Endothelial cell of umbilical vein (primary cell): ENCODE measurements at regions not wholly inside any gene's neighbourhood (a gene's known extent, or its start where the extent isn't known, plus 50 kb on each side); places are given as distances from the start of the nearest gene placed in this dataset.

Source experiments
- BruUV-seq: library from RNA; stranded (reverse); fragments of 400-500 nt; replicated peaks from 2 replicates; lab custom pipeline; 2021; lab: Mats Ljungman, UMichigan
- CTCF ChIA-PET: fragments of 300-600, 350-600 bp; sonication (Branson Sonifier 250); formaldehyde crosslinking; loops from one replicate; lab custom pipeline; 2021; ENCODE audit warnings: antibody characterized with exemption, inconsistent platforms; lab: Charles Lee
- POLR2A ChIA-PET: fragments of 300-600, 350-600 bp; sonication (Branson Sonifier 250); formaldehyde crosslinking; loops from one replicate; lab custom pipeline; 2021; ENCODE audit warnings: antibody characterized with exemption, inconsistent platforms; lab: Charles Lee
- DNase-seq: peaks from one replicate; pipeline ENCODE4 v3.0.0-alpha.2; 2011; ENCODE audit warnings: low read depth, low spot score
- FAIRE-seq: peaks from 2 replicates; lab custom pipeline; 2011; peaks lifted over from hg19 to GRCh38; lab: Jason Lieb, UNC
- H2AFZ ChIP-seq: 2 replicates; pipeline ENCODE4 v1.6.0; 2012; ENCODE audit warnings: low read depth, low read length, control low read depth, inconsistent platforms
- H3K27ac ChIP-seq: 2 replicates; pipeline ENCODE4 v1.5.1; 2011; ENCODE audit warnings: low read depth, mild to moderate bottlenecking, control low read depth, low read length, moderate library complexity; ENCODE audit not compliant: insufficient read depth
- H3K27me3 ChIP-seq, 2 experiments: 2 replicates each; pipeline versions ENCODE4 v1.6.0 to v1.6.1; 2011; ENCODE audit warnings: low read length in 2 of 2, mixed read lengths in 1 of 2; ENCODE audit not compliant: control insufficient read depth in 2 of 2, insufficient read depth in 2 of 2
- H3K36me3 ChIP-seq, 2 experiments: 2 replicates in 1 of 2; 3 replicates in 1 of 2; pipeline ENCODE4 v1.5.1; 2011; ENCODE audit warnings: low read length in 2 of 2, mild to moderate bottlenecking in 1 of 2, moderate library complexity in 1 of 2; ENCODE audit not compliant: control insufficient read depth in 2 of 2, insufficient read depth in 2 of 2; ENCODE audit errors: extremely low read depth in 1 of 2
- H3K4me1 ChIP-seq: 3 replicates; pipeline ENCODE4 v1.5.1; 2011; ENCODE audit warnings: mild to moderate bottlenecking, low read length; ENCODE audit not compliant: control insufficient read depth, insufficient read depth; ENCODE audit errors: extremely low read depth
- H3K4me2 ChIP-seq: 2 replicates; pipeline ENCODE4 v1.6.1; 2011; ENCODE audit warnings: low read length, control low read depth, mixed read lengths; ENCODE audit not compliant: insufficient read depth
- H3K4me3 ChIP-seq, 3 experiments: fragments of 200-600 bp in 1 of 3; sonication (generic), shearing (Covaris generic) in 1 of 3; replicated peaks in 1 of 3; 2 replicates each; pipeline ENCODE4 v1.5.1; 2011 to 2016; ENCODE audit warnings: control low read depth in 3 of 3, low read length in 3 of 3, mild to moderate bottlenecking in 2 of 3, inconsistent platforms in 1 of 3, low read depth in 1 of 3, moderate library complexity in 1 of 3; ENCODE audit not compliant: insufficient read depth in 1 of 3
- H3K79me2 ChIP-seq: 2 replicates; pipeline ENCODE4 v1.6.0; 2012; ENCODE audit warnings: low read length, inconsistent platforms; ENCODE audit not compliant: control insufficient read depth, insufficient read depth
- H3K9ac ChIP-seq: replicated peaks from 2 replicates; pipeline ENCODE3; 2011; ENCODE audit warnings: low read length, control low read depth; ENCODE audit not compliant: insufficient read depth; ENCODE audit errors: extremely low read depth
- H3K9me1 ChIP-seq: replicated peaks from 3 replicates; pipeline ENCODE4 v1.6.0; 2011; ENCODE audit warnings: mild to moderate bottlenecking, low read length; ENCODE audit not compliant: control insufficient read depth, insufficient read depth; ENCODE audit errors: extremely low read depth
- H3K9me3 ChIP-seq: replicated peaks from 2 replicates; pipeline ENCODE4 v1.5.1; 2012; ENCODE audit warnings: low read length, inconsistent platforms; ENCODE audit not compliant: control insufficient read depth, insufficient read depth
- H4K20me1 ChIP-seq: replicated peaks from 2 replicates; pipeline ENCODE3; 2011; ENCODE audit warnings: mild to moderate bottlenecking, low read length; ENCODE audit not compliant: control insufficient read depth, insufficient read depth; ENCODE audit errors: extremely low read depth
- EZH2 ChIP-seq: IDR thresholded peaks from 2 replicates; pipeline ENCODE4 v1.6.1; 2012; ENCODE audit warnings: borderline replicate concordance, low read depth, mild to moderate bottlenecking, moderate library complexity, low read length, inconsistent platforms; ENCODE audit not compliant: severe bottlenecking
- JUN ChIP-seq: IDR thresholded peaks from 2 replicates; pipeline ENCODE4 v1.6.1; 2011; ENCODE audit warnings: borderline replicate concordance, low read depth; ENCODE audit not compliant: insufficient read length, insufficient read depth
- MYC ChIP-seq: IDR thresholded peaks from one replicate; pipeline ENCODE4 v1.6.1; 2011; ENCODE audit warnings: mild to moderate bottlenecking, low read depth, low read length
- POLR2AphosphoS5 ChIP-seq: IDR thresholded peaks from 2 replicates; pipeline ENCODE4 v1.6.1; 2012; ENCODE audit warnings: low read depth, mild to moderate bottlenecking, control low read depth, low read length, moderate library complexity; ENCODE audit not compliant: insufficient read depth
- dilution Hi-C: fragments of 300-500 bp; cut with MboI; formaldehyde crosslinking; loops from one replicate; pipeline ENCODE4 v1.15.0; 2019; ENCODE audit warnings: low sequenced_read_pairs; ENCODE audit not compliant: extremely low pct_ligation_motif_present
- intact Hi-C: fragments of 100-400 bp; cut with micrococcal nuclease; formaldehyde crosslinking; loops from one replicate; pipeline ENCODE4 v1.10.0; 2022
- TF ChIP-seq, protein P1 (sequence below): IDR thresholded peaks from 2 replicates; pipeline ENCODE4 v1.6.1; 2011; ENCODE audit not compliant: insufficient read depth, insufficient read length
- TF ChIP-seq, protein P2 (sequence below), 2 donors: IDR thresholded peaks; 1 replicate in 1 of 2; 2 replicates in 1 of 2; pipeline ENCODE4 v1.5.1; 2011; ENCODE audit warnings: low read length in 2 of 2, mild to moderate bottlenecking in 2 of 2, moderate library complexity in 2 of 2, control low read depth in 1 of 2, inconsistent platforms in 1 of 2, low read depth in 1 of 2; ENCODE audit not compliant: insufficient read depth in 1 of 2; ENCODE audit errors: extremely low read depth in 1 of 2

DNA sequence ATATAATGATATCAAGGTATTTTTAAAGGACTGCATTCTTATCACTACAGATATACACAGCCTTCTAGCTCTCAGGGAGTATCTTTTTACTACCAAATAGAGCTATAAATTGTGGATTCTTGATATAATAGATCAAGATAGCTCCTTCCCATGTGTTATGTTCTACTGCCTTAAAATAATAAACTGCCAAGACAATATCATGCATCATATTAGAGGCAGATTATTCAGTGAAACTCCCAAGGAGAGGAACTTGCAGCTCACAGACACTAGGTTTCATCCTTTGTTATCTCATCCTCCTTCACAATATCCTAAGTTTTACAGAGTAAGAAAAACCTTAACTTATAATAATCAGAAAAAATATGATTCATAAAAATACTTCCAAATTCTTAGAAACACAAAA lies 802.8 kb downstream of the DIAPH3 start:
- TF ChIP-seq POLR2AphosphoS5 (no peak), MYC (no peak)
- TF ChIP-seq, protein P1, sequence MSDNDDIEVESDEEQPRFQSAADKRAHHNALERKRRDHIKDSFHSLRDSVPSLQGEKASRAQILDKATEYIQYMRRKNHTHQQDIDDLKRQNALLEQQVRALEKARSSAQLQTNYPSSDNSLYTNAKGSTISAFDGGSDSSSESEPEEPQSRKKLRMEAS: no peak
- no peak overlapping the region for H3K4me2 ChIP-seq
- no peak for DNase-seq
- no TSS peak for BruUV-seq
- no peaks in the 10 kb centered on the region for H3K9me1 ChIP-seq
- H3K79me2 ChIP-seq: no peaks in the 10 kb centered on the region
- no peak overlapping the region for H3K9ac ChIP-seq
- no peaks in the 10 kb centered on the region for H3K27me3 ChIP-seq
- dilution Hi-C loops (no loop called here), intact Hi-C loops (no loop called here)
- FAIRE-seq: no peak
- no peaks in the 10 kb centered on the region for H4K20me1 ChIP-seq
- H3K27ac ChIP-seq: no peak overlapping the region
- H3K4me3 ChIP-seq: no peak overlapping the region
- H3K9me3 ChIP-seq: no peaks in the 10 kb centered on the region
- ChIA-PET CTCF (interaction anchor here (1.4 to 2.3 kb wide), 4 partner anchors 8 to 31 kb away, joined by 3 to 10 read pairs (median 6); no protein-coding TSS in a partner anchor), POLR2A (no interaction called here)
- H2AFZ ChIP-seq: no peak overlapping the region
- H3K4me1 ChIP-seq: peaks cover 19% of the 10 kb centered on the region
- no peaks in the 10 kb centered on the region for H3K36me3 ChIP-seq

DNA sequence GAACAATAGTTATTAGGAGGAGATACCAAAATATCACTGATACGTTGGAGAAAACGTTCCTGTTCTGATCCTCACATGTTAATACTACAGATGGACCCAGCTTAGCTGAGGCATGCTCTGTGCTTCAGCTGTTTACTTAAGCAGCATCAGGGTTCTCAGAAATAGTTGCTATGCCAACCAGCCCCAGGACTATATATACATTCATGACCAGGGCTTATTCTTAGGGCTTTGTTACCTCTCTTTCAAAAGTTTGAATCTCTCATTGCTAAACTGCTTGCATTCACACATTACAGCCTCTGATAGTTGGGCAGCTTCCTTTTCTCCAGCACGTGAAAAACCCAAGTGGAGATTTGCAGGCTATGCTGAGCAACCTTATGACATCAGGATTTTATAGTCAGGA lies 800.4 kb downstream of the DIAPH3 start:
- POLR2A ChIA-PET: no interaction called here
- no peak for FAIRE-seq

More for the DNA sequence above, 800.4 kb downstream of the DIAPH3 start:
- H3K4me1 ChIP-seq: peaks cover 10% of the 10 kb centered on the region
- CTCF ChIA-PET: interaction anchor here (0.8 kb wide), 1 partner anchor 14 kb away, joined by 3 read pairs; no protein-coding TSS in a partner anchor
- no peaks in the 10 kb centered on the region for H3K79me2 ChIP-seq
- no peak overlapping the region for H3K27ac ChIP-seq
- H4K20me1 ChIP-seq: no peaks in the 10 kb centered on the region
- no peaks in the 10 kb centered on the region for H3K9me1 ChIP-seq
- no peak overlapping the region for H3K4me3 ChIP-seq
- intact Hi-C loops (no loop called here), dilution Hi-C loops (no loop called here)
- no peak overlapping the region for H3K4me2 ChIP-seq
- no peaks in the 10 kb centered on the region for H3K36me3 ChIP-seq
- TF ChIP-seq MYC: no peak
- TF ChIP-seq, protein P2, sequence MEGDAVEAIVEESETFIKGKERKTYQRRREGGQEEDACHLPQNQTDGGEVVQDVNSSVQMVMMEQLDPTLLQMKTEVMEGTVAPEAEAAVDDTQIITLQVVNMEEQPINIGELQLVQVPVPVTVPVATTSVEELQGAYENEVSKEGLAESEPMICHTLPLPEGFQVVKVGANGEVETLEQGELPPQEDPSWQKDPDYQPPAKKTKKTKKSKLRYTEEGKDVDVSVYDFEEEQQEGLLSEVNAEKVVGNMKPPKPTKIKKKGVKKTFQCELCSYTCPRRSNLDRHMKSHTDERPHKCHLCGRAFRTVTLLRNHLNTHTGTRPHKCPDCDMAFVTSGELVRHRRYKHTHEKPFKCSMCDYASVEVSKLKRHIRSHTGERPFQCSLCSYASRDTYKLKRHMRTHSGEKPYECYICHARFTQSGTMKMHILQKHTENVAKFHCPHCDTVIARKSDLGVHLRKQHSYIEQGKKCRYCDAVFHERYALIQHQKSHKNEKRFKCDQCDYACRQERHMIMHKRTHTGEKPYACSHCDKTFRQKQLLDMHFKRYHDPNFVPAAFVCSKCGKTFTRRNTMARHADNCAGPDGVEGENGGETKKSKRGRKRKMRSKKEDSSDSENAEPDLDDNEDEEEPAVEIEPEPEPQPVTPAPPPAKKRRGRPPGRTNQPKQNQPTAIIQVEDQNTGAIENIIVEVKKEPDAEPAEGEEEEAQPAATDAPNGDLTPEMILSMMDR (IDR thresholded peaks at IDR 0.05; ENCODE audit: extremely low read depth in 1 of 2, insufficient read depth in 1 of 2, low read depth in 1 of 2, low read length in 2 of 2): no peak
- TF ChIP-seq, protein P1: no peak
- no peak for TF ChIP-seq EZH2
- TF ChIP-seq JUN: no peak
- H3K27me3 ChIP-seq: no peaks in the 10 kb centered on the region
- BruUV-seq: no TSS peak
- no peak overlapping the region for H2AFZ ChIP-seq
- DNase-seq: no peak
- H3K9ac ChIP-seq: no peak overlapping the region
- H3K9me3 ChIP-seq: no peaks in the 10 kb centered on the region
